ENCODE measurements at regions not wholly inside any gene's neighbourhood (a gene's known extent, or its start where the extent isn't known, plus 50 kb on each side); places are given as distances from the start of the nearest gene placed in this dataset.

DNA sequence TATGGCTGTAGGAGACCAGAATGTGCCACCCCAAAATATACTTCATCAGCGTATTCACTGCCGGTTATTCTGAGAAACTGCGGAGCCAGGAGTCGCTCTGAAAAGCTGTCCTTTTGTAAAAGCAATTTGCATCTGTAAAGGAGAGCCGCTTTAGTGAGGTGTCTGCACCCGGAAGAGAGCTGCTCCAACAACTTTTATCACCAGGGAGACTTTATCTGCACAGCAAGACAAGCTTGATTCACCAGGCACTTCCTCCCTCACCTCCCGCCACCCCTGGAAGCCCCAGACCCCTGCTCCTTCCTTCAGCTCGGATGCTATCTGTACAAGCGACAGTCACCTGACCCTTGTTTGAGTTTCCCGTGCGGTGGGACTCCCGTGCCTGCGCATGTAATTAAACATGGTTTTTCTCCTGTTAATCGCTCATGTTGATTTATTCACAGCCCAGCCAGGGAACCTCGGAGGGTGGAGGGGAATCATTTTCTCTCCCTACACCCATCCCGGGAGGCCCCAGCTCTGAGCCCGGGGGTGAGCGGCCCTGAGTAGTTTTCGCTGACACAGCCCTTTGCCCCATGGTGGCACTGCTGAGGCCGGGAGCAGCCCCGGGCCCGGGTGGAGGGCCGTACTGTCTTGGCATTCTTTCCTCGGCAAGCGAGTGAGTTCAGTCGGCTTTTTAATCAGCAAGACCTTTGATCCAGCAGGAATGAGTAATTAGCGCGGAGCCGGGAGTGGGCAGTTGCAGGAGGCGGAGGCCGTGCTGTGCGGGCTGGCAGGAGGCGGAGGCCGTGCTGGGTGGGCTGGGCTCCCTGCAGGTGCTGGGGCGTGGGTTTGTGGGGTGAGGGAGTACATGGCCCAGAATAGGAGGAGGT is 222.7 kb upstream of the CIBAR2 start:
- H3K4me2 ChIP-seq, result no peak overlapping the region
- no peak overlapping the region for H3K9ac ChIP-seq
- DNase-seq, result peak; percentile 64

DNA sequence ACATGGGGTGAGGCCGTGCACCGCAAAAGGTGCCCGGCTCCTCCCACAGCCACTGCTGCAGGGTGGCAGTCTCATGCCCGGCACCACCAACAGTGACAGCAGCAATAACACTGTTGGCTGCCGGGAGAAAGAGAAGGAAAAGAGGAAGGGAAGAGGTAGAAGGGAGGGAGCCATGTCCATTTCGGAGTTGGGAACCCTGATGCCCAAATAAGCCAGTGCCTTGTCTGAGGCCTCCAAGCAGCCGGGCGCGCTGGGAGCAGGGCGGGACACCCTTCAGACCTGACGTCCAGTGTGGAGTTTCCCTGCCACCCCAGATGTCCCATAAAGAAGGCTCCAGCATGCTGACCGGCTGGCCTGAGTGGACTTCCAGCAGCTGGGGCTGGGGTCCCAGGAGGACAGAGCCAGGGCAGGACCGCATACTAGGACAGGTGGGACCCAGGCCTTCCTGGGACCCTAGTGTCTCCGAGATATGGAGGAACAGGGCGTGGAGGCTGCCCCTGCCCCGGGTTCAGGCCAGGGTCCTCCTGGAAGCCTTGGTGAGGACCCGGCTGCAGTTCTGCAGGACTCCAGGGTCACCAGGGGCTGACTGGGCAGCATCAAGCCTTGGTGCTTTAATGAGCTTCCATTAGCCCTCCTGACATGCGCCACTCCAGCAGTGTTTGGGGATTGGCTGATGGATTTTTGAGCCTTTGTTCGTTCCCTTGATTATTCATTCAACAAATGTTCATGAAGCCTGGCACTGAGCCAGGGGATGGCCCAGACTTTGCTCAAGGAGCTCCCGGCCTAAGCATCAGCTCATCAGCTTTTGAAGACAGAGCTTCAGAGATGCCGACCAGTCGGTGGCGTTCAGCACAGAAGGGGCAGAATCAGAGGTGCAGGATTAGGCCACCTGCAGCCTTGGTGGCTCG is 223.6 kb upstream of the CIBAR2 start:
- H3K9me3 ChIP-seq, result no peaks in the 10 kb centered on the region
- H3K79me2 ChIP-seq (ENCODE audit: insufficient read depth), result no peaks in the 10 kb centered on the region
- 91% methylated on average over 19 of the region's 24 CpGs for WGBS (ENCODE audit: low lambda C conversion rate)
- peaks cover 0 to 34% of the 10 kb centered on the region in 2 experiments; a peak in 1 of 4 replicates for H3K4me1 ChIP-seq (ENCODE audit: control insufficient read depth in 1 of 2, insufficient read depth in 2 of 2, low read depth in 1 of 2, low read length in 1 of 2)
- CTCF ChIA-PET, result interaction anchor here (0.6 to 3.0 kb wide), 5 partner anchors 12 to 44 kb away, joined by 3 to 12 read pairs (median 3); no protein-coding TSS in a partner anchor
- no peak for DNase-seq
- H3K4me3 ChIP-seq (ENCODE audit: low read depth in 2 of 2, low read length in 1 of 2), result no peak overlapping the region
- H2AFZ ChIP-seq (ENCODE audit: low read depth), result no peak overlapping the region
- POLR2A ChIA-PET, result no interaction called here
- 0 out of 2 replicates have a peak, but pooled peaks cover 2% of the 10 kb centered on the region for H4K20me1 ChIP-seq (ENCODE audit: insufficient read depth)
- no peaks in the 10 kb centered on the region for H3F3A ChIP-seq (replicated peaks; ENCODE audit: insufficient read depth)
- H3K4me2 ChIP-seq, result no peak overlapping the region
- H3K9ac ChIP-seq, result no peak overlapping the region
- H3K27ac ChIP-seq (ENCODE audit: low read depth in 2 of 2, low read length in 1 of 2), result peak overlapping the region in 1 of 2 experiments; percentile 65; a peak in 1 of 4 replicates
- no peaks in the 10 kb centered on the region for H3K36me3 ChIP-seq (replicated peaks in 1 of 2; ENCODE audit: control insufficient read depth in 1 of 2, insufficient read depth in 2 of 2, low read length in 1 of 2)
- H3K27me3 ChIP-seq (ENCODE audit: insufficient read depth), result no peaks in the 10 kb centered on the region
- H3K9me2 ChIP-seq, result no peaks in the 10 kb centered on the region
- TF ChIP-seq, protein P1, sequence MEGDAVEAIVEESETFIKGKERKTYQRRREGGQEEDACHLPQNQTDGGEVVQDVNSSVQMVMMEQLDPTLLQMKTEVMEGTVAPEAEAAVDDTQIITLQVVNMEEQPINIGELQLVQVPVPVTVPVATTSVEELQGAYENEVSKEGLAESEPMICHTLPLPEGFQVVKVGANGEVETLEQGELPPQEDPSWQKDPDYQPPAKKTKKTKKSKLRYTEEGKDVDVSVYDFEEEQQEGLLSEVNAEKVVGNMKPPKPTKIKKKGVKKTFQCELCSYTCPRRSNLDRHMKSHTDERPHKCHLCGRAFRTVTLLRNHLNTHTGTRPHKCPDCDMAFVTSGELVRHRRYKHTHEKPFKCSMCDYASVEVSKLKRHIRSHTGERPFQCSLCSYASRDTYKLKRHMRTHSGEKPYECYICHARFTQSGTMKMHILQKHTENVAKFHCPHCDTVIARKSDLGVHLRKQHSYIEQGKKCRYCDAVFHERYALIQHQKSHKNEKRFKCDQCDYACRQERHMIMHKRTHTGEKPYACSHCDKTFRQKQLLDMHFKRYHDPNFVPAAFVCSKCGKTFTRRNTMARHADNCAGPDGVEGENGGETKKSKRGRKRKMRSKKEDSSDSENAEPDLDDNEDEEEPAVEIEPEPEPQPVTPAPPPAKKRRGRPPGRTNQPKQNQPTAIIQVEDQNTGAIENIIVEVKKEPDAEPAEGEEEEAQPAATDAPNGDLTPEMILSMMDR (IDR thresholded peaks at IDR 0.05), result no peak
- TF ChIP-seq, protein P2, sequence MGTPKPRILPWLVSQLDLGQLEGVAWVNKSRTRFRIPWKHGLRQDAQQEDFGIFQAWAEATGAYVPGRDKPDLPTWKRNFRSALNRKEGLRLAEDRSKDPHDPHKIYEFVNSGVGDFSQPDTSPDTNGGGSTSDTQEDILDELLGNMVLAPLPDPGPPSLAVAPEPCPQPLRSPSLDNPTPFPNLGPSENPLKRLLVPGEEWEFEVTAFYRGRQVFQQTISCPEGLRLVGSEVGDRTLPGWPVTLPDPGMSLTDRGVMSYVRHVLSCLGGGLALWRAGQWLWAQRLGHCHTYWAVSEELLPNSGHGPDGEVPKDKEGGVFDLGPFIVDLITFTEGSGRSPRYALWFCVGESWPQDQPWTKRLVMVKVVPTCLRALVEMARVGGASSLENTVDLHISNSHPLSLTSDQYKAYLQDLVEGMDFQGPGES (IDR thresholded peaks at IDR 0.05; ENCODE audit: low read depth, low read length), result no peak
- TF ChIP-seq NFIC (IDR thresholded peaks at IDR 0.05; ENCODE audit: borderline replicate concordance), result no peak
- no peak for TF ChIP-seq YY1 (IDR thresholded peaks at IDR 0.05; ENCODE audit: low read depth)
- TF ChIP-seq MEF2A (IDR thresholded peaks at IDR 0.05; ENCODE audit: borderline replicate concordance, low read depth), result no peak
- TF ChIP-seq GATA2 (CRISPR knock-in tag; IDR thresholded peaks at IDR 0.05), result no peak
- no peak for TF ChIP-seq FOXJ3 (CRISPR knock-in tag; IDR thresholded peaks at IDR 0.05)
- no peak for TF ChIP-seq EP300 (IDR thresholded peaks at IDR 0.05; ENCODE audit: borderline replicate concordance in 1 of 2, low read depth in 1 of 2, low read length in 1 of 2)
- TF ChIP-seq, protein P3, sequence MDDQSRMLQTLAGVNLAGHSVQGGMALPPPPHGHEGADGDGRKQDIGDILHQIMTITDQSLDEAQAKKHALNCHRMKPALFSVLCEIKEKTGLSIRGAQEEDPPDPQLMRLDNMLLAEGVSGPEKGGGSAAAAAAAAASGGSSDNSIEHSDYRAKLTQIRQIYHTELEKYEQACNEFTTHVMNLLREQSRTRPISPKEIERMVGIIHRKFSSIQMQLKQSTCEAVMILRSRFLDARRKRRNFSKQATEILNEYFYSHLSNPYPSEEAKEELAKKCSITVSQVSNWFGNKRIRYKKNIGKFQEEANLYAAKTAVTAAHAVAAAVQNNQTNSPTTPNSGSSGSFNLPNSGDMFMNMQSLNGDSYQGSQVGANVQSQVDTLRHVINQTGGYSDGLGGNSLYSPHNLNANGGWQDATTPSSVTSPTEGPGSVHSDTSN (IDR thresholded peaks at IDR 0.05), result no peak
- TF ChIP-seq ELF1 (IDR thresholded peaks at IDR 0.05), result no peak
- no peak for TF ChIP-seq SIN3A (IDR thresholded peaks at IDR 0.05; ENCODE audit: borderline replicate concordance, low read depth, low read length)
- no peak for TF ChIP-seq RFX5 (IDR thresholded peaks at IDR 0.05; ENCODE audit: low read length)
- TF ChIP-seq RAD21 (IDR thresholded peaks at IDR 0.05; ENCODE audit: low read length), result no peak

More for the DNA sequence above, 222.7 kb upstream of the CIBAR2 start:
- POLR2A ChIA-PET, result no interaction called here
- TF ChIP-seq RAD21 (IDR thresholded peaks at IDR 0.05; ENCODE audit: low read length), result no peak
- TF ChIP-seq EZH2phosphoT487 (IDR thresholded peaks at IDR 0.05; ENCODE audit: borderline replicate concordance, low read depth), result no peak
- no peak for TF ChIP-seq RXRA (IDR thresholded peaks at IDR 0.05; ENCODE audit: borderline replicate concordance, low read depth)
- no peak for TF ChIP-seq ELF1 (IDR thresholded peaks at IDR 0.05)
- TF ChIP-seq, protein P2 (IDR thresholded peaks at IDR 0.05; ENCODE audit: low read depth, low read length), result no peak
- TF ChIP-seq SIN3A (IDR thresholded peaks at IDR 0.05; ENCODE audit: borderline replicate concordance, low read depth, low read length), result no peak
- TF ChIP-seq CHD2 (IDR thresholded peaks at IDR 0.05; ENCODE audit: low read length, partially characterized antibody), result no peak
- no peak for TF ChIP-seq RCOR1 (IDR thresholded peaks at IDR 0.05; ENCODE audit: low read length)
- no peak for TF ChIP-seq YY1 (IDR thresholded peaks at IDR 0.05; ENCODE audit: low read depth)
- no peak for TF ChIP-seq SMC3 (IDR thresholded peaks at IDR 0.05; ENCODE audit: low read depth, low read length)
- TF ChIP-seq TAF1 (IDR thresholded peaks at IDR 0.05; ENCODE audit: borderline replicate concordance, low read depth, low read length), result no peak
- no peak for TF ChIP-seq FOSL2 (IDR thresholded peaks at IDR 0.05; ENCODE audit: borderline replicate concordance, low read depth)
- TF ChIP-seq POLR2AphosphoS5 (IDR thresholded peaks at IDR 0.05; ENCODE audit: low read depth, low read length), result no peak
- no peak for TF ChIP-seq FOXM1 (IDR thresholded peaks at IDR 0.05; ENCODE audit: low read depth)
- no peak for TF ChIP-seq GATA2 (CRISPR knock-in tag; IDR thresholded peaks at IDR 0.05)
- TF ChIP-seq MXI1 (IDR thresholded peaks at IDR 0.05; ENCODE audit: low read depth, low read length), result no peak
- Histone ChIP-seq H3K27me3 (ENCODE audit: insufficient read depth) (no peaks in the 10 kb centered on the region), H2AFZ (ENCODE audit: low read depth) (no peak overlapping the region), H3K36me3 (replicated peaks in 1 of 2; ENCODE audit: control insufficient read depth in 1 of 2, insufficient read depth in 2 of 2, low read length in 1 of 2) (no peaks in the 10 kb centered on the region), H3K79me2 (ENCODE audit: insufficient read depth) (no peaks in the 10 kb centered on the region), H3K9me3 (no peaks in the 10 kb centered on the region), H3F3A (replicated peaks; ENCODE audit: insufficient read depth) (peaks cover 6% of the 10 kb centered on the region), H3K4me3 (ENCODE audit: low read depth in 2 of 2, low read length in 1 of 2) (no peak overlapping the region), H3K27ac (ENCODE audit: low read depth in 2 of 2, low read length in 1 of 2) (peak overlapping the region in 1 of 2 experiments; percentile 65; a peak in 2 of 4 replicates), H3K4me1 (ENCODE audit: control insufficient read depth in 1 of 2, insufficient read depth in 2 of 2, low read depth in 1 of 2, low read length in 1 of 2) (peaks cover 6 to 41% of the 10 kb centered on the region in 2 experiments; a peak in 2 of 4 replicates), H4K20me1 (ENCODE audit: insufficient read depth) (peaks cover 10% of the 10 kb centered on the region; the same call in 1 of the 2 replicates), H3K9me2 (no peaks in the 10 kb centered on the region)
- 86% methylated on average over 34 of the region's 35 CpGs for WGBS (ENCODE audit: low lambda C conversion rate)
- CTCF ChIA-PET, result interaction anchor here (0.6 to 3.0 kb wide), 16 partner anchors 12 to 281 kb away, joined by 3 to 12 read pairs (median 3); no protein-coding TSS in a partner anchor
